ENCODE measurements at regions not wholly inside any gene's neighbourhood (a gene's known extent, or its start where the extent isn't known, plus 50 kb on each side); places are given as distances from the start of the nearest gene placed in this dataset.
"Not testable (repeated sequence)": the region's sequence is repeated elsewhere in the genome, so short reads cannot be mapped to it uniquely, and the experiment has no call there.

GRCh38 chr20:57973886-57974285 is 254.6 kb downstream of the ANKRD60 start:
- no peak overlapping the region for H3K4me3 ChIP-seq (ENCODE audit: low read depth, low read length)
- no peak for DNase-seq (ENCODE audit: low read depth)
- no peak for TF ChIP-seq CTCF (IDR thresholded peaks at IDR 0.05; ENCODE audit: insufficient read depth, low read depth, low read length)

DNA sequence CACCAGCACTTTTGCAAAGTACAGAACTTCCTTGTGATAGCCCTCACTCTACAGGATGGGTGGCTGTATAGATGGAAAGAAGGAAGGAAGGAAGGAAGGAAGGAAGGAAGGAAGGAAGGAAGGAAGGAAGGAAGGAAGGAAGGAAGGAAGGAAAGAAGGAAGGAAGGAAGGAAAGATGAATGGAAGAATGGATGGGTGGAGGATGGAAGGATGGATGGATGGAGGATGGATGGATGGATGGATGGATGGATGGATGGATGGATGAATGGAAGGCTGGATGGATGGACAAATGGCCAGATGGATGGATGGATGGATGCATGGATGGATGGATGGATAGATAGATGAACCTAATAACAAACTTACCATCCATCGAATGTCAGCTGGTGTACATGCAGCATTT is 256.9 kb downstream of the ANKRD60 start:
- not testable (repeated sequence) for H3K4me3 ChIP-seq (ENCODE audit: low read depth, low read length); DNase-seq (ENCODE audit: low read depth)

DNA sequence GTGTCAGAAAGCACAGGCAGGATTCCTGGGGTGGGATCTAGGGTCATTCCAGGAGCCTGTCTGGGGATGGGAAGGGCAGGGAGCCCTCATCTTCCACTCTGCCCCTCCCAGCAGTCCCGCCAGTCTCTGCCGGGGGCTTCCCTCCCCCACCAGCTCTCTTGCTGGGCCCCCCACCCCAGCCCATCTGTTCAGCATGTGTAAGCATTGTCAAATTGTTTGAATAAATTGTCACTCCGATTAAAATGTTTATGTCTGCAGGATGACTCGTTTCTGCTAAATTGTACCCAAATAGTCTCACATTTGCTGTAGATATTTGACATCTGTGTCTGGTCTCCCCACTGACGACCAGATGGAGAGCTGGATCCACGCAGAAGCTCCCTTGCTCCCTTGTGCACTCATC is 257.6 kb downstream of the ANKRD60 start:
- TF ChIP-seq CTCF (IDR thresholded peaks at IDR 0.05; ENCODE audit: insufficient read depth, low read depth, low read length): no peak
- H3K4me3 ChIP-seq (ENCODE audit: low read depth, low read length): no peak overlapping the region
- no peak for DNase-seq (ENCODE audit: low read depth)

DNA sequence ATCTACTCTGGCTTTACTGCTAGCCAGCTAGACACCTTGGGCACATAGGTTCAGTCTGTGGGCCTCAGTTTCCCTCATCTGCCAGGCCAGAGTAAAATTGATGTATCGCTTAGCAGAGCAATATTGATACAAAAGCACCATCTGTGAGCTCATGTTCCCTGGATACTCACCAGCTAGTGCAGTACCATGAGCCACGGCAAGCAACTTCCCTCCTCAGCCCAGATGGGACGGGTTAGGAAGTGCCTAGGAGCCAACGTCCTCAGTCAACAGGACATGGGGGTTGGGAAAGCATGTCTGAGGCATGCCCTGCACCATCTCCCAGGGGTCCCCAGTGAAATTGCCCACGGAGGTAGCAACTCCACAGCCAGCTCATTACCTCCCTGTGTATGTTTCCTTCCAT is 258.3 kb downstream of the ANKRD60 start:
- H3K4me3 ChIP-seq (ENCODE audit: low read depth, low read length): no peak overlapping the region
- no peak for DNase-seq (ENCODE audit: low read depth)
- no peak for TF ChIP-seq CTCF (IDR thresholded peaks at IDR 0.05; ENCODE audit: insufficient read depth, low read depth, low read length)

DNA sequence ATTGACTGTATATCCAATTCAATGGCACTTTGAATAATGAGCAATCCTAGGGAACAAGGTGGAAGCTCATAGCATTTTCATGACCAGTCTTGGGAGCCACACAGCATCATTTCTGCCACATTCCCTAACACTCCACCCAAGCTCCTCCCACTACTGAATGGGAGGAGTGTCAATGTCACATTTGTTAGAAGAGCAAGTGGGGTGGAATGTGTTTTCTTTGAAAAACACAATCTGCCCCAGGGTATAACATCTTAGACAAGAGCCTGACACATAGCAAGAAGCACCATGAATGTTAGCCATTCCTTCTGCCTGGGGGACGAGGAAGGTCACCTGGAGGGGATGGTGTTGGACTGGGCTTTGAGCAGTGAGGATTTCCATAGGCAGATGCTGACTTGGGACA is 258.3 kb upstream of the PMEPA1 start:
- no peak for DNase-seq (ENCODE audit: low read depth)
- H3K4me3 ChIP-seq (ENCODE audit: low read depth, low read length): no peak overlapping the region
- TF ChIP-seq CTCF (IDR thresholded peaks at IDR 0.05; ENCODE audit: insufficient read depth, low read depth, low read length): no peak

- H3K4me3 ChIP-seq (ENCODE audit: low read depth, low read length): no peak overlapping the region
- DNase-seq (ENCODE audit: low read depth): no peak
- TF ChIP-seq CTCF (IDR thresholded peaks at IDR 0.05; ENCODE audit: insufficient read depth, low read depth, low read length): no peak
These were observed 257.5 kb upstream of the PMEPA1 start for GRCh38 chr20:57967364-57967763.

GRCh38 chr20:57966620-57967019 is 256.8 kb upstream of the PMEPA1 start:
- DNase-seq (ENCODE audit: low read depth): no peak
- no peak for TF ChIP-seq CTCF (IDR thresholded peaks at IDR 0.05; ENCODE audit: insufficient read depth, low read depth, low read length)
- no peak overlapping the region for H3K4me3 ChIP-seq (ENCODE audit: low read depth, low read length)
